GM18507 (cell line): ENCODE measurements at regions not wholly inside any gene's neighbourhood (a gene's known extent, or its start where the extent isn't known, plus 50 kb on each side); places are given as distances from the start of the nearest gene placed in this dataset.

Source experiments
- DNase-seq: peaks from one replicate; pipeline ENCODE4 v3.0.0; 2011; ENCODE audit warnings: low read depth; ENCODE audit not compliant: insufficient read length; ENCODE audit errors: extremely low spot score
- FAIRE-seq: peaks from 2 replicates; lab custom pipeline; 2011; peaks lifted over from hg19 to GRCh38; lab: Jason Lieb, UNC

GRCh38 chr13:29977476-29978120 is 127.2 kb upstream of the UBL3 start:
- DNase-seq (no peak), FAIRE-seq (no peak)

DNA sequence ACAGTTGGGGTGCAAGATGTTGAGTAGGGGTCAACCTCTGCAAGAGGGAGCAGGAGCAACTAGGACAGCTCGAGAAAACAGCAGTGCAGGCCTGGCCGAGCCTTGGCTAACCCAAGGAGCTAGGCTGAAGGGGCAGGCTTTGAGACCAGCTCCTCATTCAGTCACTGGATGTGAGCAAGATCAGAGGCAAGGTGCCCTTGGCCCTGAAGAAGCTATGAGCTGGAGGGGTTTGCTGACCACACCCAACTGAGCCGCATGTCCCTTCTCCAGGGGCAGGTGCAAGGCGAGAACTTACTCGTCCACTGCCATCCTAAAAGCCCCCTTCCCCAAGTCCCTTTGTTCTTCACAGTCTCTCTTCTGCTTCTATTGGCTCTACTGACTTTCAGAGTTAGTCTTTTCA is 126.1 kb upstream of the UBL3 start:
- DNase-seq (no peak), FAIRE-seq (no peak)

DNA sequence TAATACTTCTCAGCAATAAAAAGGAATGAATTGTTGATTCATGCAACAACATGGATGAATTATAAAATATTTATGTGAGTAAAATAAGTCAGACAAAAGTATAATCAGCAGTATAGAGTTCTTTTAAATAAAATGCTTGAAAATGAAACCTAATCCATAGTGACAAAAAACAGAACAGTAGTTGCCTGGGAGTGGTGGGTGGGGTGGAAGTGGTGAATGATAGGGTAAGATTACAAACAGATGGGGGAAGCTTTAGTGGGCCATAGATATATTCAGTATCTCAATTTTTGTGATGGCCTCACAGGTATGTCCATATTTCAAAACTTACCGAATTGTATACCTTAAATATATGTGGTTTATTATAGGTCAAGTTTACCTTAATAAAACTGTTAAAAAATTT is 124.9 kb upstream of the UBL3 start:
- FAIRE-seq (no peak), DNase-seq (no peak)

DNA sequence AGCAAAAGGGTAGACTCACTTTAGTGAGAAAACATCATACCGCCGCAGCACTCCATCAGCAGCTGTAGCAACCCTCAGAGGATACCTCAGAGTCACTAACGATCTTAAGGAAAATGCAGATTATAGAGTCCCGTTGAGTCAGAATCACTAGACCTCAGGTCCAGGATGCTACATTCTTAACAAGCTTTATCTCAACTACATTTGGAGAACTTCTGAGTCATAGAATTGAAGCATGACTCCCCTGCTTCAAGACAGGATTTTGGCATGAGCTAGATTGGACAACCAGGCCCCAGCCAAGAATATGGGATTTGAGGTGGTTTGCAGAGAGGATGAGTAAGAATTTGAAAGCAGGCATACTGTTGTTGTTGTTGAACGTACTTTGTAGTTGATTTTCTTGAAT is 118.9 kb upstream of the UBL3 start:
- DNase-seq (no peak), FAIRE-seq (no peak)

GRCh38 chr13:29964181-29964845 is 113.9 kb upstream of the UBL3 start:
- FAIRE-seq (no peak), DNase-seq (no peak)

- no peak for FAIRE-seq
- DNase-seq, result no peak
Observed at GRCh38 chr13:29963089-29963488, 112.7 kb upstream of the UBL3 start.

DNA sequence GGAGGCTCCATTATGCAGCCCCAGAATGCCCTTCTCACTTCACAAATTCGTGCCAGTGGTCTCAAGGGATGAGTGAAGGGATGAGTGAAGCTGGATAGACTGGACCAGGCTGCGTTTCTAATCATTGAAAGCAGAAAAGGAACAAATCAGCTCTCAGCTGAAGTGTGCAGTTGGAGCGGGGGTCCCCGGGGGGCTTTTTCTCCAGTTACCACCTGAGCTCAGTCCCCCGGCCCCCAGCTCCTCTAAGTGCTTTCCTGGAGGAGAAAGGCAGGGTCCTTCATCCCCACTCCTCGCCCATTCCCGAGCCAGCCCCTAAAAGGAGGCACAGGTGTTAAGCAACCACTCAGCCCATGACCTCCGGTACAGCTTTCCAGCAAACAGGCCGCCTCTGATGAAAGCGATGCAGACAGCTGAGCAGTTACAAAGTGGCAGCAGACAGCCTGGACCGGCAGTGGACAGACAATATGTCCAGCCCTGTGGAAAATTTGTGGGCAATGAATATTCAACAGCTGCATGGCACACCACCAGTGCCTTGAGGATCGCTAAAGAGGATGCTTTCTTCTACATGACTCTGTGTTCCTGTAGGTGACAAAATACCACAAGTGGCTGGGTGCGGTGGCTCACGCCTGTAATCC is 110.7 kb upstream of the UBL3 start:
- FAIRE-seq, result no peak
- DNase-seq, result no peak

DNA sequence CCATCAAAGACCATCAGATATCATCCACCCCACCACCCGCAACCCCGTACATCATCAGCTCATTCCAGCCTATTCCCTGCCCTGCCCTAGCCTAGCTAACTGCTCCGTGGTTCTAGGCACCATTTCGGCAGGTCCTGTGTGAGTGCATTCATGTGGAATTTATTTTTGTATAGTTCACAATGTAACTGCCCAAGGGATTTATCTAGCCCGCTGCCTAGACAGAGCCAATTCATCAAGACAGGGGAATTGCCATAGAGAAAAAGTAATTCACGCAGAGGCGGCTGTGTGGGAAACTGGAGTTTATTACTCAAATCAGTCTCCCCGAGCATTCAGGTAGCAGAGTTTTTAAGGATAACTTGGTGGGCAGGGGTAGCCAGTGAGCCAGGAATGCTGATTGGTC is 109.2 kb upstream of the UBL3 start:
- DNase-seq (no peak), FAIRE-seq (no peak)

DNA sequence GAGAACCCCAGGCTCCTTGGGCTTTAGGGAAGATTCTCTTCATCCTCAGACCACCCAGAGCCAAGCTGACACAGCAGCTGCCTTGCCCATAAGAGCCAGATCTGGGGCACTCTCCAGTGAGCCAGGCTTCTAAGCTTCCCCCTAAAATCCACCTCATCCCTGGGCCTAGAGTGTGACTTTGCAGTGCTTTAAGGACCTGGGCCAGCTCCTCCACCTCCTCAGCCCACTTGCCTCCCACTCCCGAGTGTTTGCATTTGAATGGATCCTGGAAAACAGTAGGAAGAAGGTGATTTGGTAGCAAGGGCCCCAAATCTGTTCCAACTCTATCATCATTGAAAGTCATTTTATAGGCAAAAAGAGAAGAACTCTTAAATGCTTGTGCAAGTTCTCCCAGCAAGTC is 108.7 kb upstream of the UBL3 start:
- FAIRE-seq (no peak), DNase-seq (no peak)

DNA sequence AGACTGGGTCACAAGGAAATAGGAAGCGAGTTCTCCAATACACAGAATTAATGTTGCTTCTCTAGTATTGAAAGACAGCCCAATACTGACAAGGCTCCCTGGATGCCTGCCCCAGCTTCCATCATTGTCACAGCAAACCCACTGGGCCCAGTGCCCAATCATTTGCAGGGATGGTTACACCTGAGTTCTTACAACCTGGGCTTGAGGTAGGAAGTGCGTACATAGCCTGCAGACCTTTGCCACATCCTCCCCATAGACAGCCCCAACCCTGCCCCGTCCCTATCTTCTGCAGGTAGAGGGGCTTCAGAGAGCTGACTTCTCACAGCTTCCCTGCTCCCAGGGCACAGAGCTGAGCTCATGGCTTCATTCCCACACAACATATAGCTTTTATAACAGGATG is 108.1 kb upstream of the UBL3 start:
- FAIRE-seq (no peak), DNase-seq (no peak)

- FAIRE-seq (no peak), DNase-seq (no peak)
Observed at GRCh38 chr13:29957320-29957719, 106.9 kb upstream of the UBL3 start.

DNA sequence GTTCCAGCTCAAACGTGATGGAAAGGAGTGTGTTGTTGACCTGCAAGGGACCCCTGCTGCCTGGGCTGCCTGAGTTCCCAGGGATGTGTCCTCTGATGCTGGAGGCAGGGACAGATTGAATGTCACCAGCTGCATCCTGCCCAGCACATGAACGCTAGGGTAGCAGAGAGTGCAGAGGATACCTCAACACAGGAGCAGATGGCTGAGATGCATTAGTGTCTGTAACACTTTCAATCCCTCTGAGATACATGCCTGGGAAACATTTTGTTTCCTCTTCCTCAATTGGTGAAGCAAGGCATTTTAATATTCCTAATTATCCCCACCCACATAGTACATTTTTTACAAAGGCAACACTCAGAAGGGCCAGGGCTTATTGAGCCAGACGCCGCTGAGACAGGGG is 106.4 kb upstream of the UBL3 start:
- FAIRE-seq, result no peak
- no peak for DNase-seq

- no peak for FAIRE-seq
Observed at GRCh38 chr13:29955137-29955650, 104.8 kb upstream of the UBL3 start.

GRCh38 chr13:29954082-29955028 is 103.9 kb upstream of the UBL3 start:
- FAIRE-seq (no peak), DNase-seq (no peak)

More at GRCh38 chr13:29955137-29955650, 104.8 kb upstream of the UBL3 start:
- DNase-seq, result no peak

DNA sequence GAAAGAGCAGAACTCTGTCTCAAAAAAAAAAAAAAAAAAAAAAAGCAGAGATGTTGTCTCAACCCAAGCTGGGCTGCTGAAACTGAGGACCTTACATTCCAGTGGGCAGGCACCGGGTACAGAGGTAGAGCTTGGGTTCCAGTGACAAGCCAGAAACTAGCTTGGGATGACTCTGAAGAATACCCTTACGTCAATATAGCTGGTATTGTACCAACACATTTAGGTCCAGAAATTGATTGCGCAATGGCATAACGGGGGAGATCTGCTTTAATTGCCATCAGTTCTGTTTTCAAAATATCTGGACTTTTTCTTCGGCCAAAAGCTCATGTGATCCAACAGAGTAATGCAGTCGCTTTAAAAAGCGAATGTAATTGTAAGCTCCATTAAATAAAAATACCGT is 103.1 kb upstream of the UBL3 start:
- DNase-seq (no peak), FAIRE-seq (no peak)

DNA sequence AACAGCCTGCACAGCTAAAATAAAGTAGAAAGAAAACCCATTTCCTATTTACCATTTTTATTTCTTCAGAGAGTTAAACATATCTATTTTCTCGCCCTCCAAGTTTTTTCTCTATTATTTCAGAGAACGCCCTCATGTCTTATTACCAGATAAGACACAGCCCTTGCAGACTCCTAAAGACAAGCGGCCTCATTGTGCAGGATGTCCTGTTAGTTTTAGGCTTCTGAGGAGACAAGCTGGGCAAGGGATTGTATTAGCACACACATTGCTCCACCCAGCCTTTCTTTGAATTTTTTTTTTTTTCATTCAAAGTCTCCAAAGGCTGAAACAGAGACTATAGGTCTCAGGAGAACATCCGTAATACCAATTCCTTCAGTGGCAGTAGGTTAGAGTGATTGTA is 101.8 kb upstream of the UBL3 start:
- FAIRE-seq (no peak), DNase-seq (no peak)

DNA sequence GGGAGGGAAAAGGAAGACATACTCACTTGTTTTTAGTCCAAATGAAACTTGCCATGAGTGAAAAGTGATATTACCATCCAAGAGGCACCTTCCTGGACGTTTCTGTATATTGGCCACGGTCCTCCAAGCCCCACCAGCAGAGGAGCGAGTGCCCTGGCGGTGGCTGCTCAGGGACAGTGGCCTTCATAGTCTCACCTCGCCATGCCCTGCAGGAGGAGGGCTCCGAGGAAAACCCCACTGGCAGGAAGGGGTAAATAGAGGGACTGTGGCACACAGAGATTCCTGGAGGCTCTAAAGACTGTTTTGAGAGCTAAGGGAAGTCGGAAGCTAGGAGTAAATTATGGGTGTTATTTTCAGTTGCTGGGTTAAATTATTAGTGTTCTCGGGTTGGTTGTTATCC is 98.4 kb upstream of the UBL3 start:
- FAIRE-seq (no peak), DNase-seq (no peak)

GRCh38 chr13:29948244-29948643 is 97.8 kb upstream of the UBL3 start:
- DNase-seq, result no peak
- no peak for FAIRE-seq

- no peak for FAIRE-seq
Observed at GRCh38 chr13:29947839-29948238, 97.4 kb upstream of the UBL3 start.

GRCh38 chr13:29946093-29946492 is 95.7 kb upstream of the UBL3 start:
- DNase-seq, result no peak
- FAIRE-seq, result no peak

More at GRCh38 chr13:29947839-29948238, 97.4 kb upstream of the UBL3 start:
- DNase-seq, result no peak
